ENCODE measurements at regions not wholly inside any gene's neighbourhood (a gene's known extent, or its start where the extent isn't known, plus 50 kb on each side); places are given as distances from the start of the nearest gene placed in this dataset.

DNA sequence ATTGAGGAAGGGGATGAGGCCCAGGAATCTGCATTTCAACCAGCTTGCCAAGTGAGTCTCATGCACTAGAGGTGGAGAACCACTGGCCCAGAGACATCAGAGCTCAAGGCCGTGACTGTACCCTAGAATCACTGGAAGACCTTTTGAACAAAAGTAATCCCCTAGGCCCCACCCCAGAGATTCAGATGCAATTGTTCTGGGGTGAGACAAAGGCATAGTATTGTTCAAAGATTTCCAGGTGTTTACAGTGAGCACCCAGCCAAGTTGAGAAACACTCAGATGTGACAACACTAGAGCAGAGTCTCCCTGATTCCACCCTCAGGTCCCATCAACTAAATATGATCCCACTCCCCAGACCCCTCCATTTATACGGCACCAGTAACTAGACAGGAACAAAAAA lies 290.3 kb upstream of the TLE3 start:
- DNase-seq = no peak
- no peak overlapping the region for H2BK15ac ChIP-seq (ENCODE audit: low read depth, low read length)
- no peak overlapping the region for H3K4me3 ChIP-seq (ENCODE audit: insufficient read depth, low read depth, low read length)
- H3K27me3 ChIP-seq (ENCODE audit: control insufficient read depth, insufficient read depth, low read length) = peaks cover 21% of the 10 kb centered on the region
- no peak overlapping the region for H2BK5ac ChIP-seq (ENCODE audit: low read depth, low read length, poor library complexity, severe bottlenecking)
- no peaks in the 10 kb centered on the region for H3K9me1 ChIP-seq (ENCODE audit: insufficient read depth, low read length)
- no peaks in the 10 kb centered on the region for H3K79me1 ChIP-seq (ENCODE audit: low read depth in 1 of 2, low read length in 2 of 2)
- CTCF ChIA-PET = no interaction called here
- H4K20me1 ChIP-seq (ENCODE audit: insufficient read depth, low read length) = no peaks in the 10 kb centered on the region
- H3K4ac ChIP-seq (ENCODE audit: low read depth, low read length) = no peak overlapping the region
- H4K8ac ChIP-seq (ENCODE audit: low read depth in 2 of 2, low read length in 2 of 2) = no peak overlapping the region
- H2AFZ ChIP-seq (replicated peaks; ENCODE audit: low read length, poor library complexity) = no peak overlapping the region
- H2BK120ac ChIP-seq (ENCODE audit: low read depth, low read length) = no peak overlapping the region
- no peak overlapping the region for H3K4me2 ChIP-seq (ENCODE audit: low read depth, low read length)
- no CpG with 5 or more reads among the region's 2 CpGs for WGBS, 2 experiments (ENCODE audit: extremely low coverage in 2 of 2, insufficient read length in 1 of 2)
- no peak overlapping the region for H2AK5ac ChIP-seq (ENCODE audit: low read depth, low read length)
- H2AK9ac ChIP-seq (replicated peaks; ENCODE audit: low read depth, low read length, poor library complexity) = no peak overlapping the region
- intact Hi-C loops (cut with micrococcal nuclease) = no loop called here
- dilution Hi-C loops (cut with HindIII; ENCODE audit: low sequenced_read_pairs, unreplicated experiment) = no loop called here
- H3K4me1 ChIP-seq (ENCODE audit: control insufficient read depth, insufficient read depth, low read length) = no peaks in the 10 kb centered on the region
- H4K91ac ChIP-seq (ENCODE audit: insufficient read depth, low read depth, low read length) = no peak overlapping the region
- H3K9me3 ChIP-seq (ENCODE audit: control insufficient read depth, insufficient read depth, low read length) = no peaks in the 10 kb centered on the region
- H3K56ac ChIP-seq (ENCODE audit: extremely low read depth, insufficient read depth, low read length) = no peak overlapping the region
- no peak overlapping the region for H3K18ac ChIP-seq (ENCODE audit: low read depth, low read length)
- no peak overlapping the region for H3K27ac ChIP-seq (ENCODE audit: insufficient read depth, low read length)
- POLR2A ChIA-PET (ENCODE audit: unreplicated experiment) = no interaction called here
- ATAC-seq (ENCODE audit: low read depth) = no peak
- H3K36me3 ChIP-seq (ENCODE audit: control insufficient read depth, insufficient read depth, low read length) = no peaks in the 10 kb centered on the region
- BruUV-seq (replicated peaks) = no TSS peak
- no peak for TF ChIP-seq BHLHE40 (IDR thresholded peaks at IDR 0.05; ENCODE audit: low read depth, low read length)
- no peak overlapping the region for H3K9ac ChIP-seq (ENCODE audit: low read depth, low read length)
- no peak overlapping the region for H2BK20ac ChIP-seq (ENCODE audit: low read depth, low read length)
- no peak overlapping the region for H3K23ac ChIP-seq (ENCODE audit: low read depth, low read length)
- no peak overlapping the region for H4K5ac ChIP-seq (ENCODE audit: low read depth, low read length)
- no peak overlapping the region for H3K14ac ChIP-seq (replicated peaks; ENCODE audit: low read depth, low read length)
- in situ Hi-C loops (cut with MboI; ENCODE audit: low sequenced_read_pairs) = no loop called here
